GM19463 (cell line): ENCODE measurements at regions not wholly inside any gene's neighbourhood (a gene's known extent, or its start where the extent isn't known, plus 50 kb on each side); places are given as distances from the start of the nearest gene placed in this dataset.

Experiments used
- ATAC-seq: cut with Tn5 transposase; IDR thresholded peaks from one replicate; pipeline ENCODE4 v1.9.1; 2021; ENCODE audit warnings: mild to moderate bottlenecking, moderate library complexity; ENCODE audit not compliant: unreplicated experiment

DNA sequence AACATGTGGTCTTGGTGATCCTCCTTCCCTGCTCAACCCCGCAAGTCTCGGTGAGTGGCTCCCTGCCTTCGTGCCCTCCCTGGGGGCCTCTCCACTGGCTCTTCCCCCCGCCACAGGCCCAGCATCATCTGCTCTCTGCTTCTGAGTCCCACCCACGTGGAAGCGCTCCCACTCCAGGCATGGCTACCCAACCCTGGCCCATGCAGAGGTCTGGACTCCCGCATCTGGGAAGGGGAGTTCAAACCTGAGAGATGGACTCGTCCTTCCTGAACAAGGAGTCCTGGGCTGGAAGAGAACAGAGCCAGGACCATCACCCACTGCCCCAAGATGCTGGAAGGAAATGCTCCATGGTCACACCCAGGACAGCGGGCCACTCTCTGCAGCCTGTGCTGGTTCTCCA, 90.8 kb downstream of the DHCR7 start:
- no peak for ATAC-seq

DNA sequence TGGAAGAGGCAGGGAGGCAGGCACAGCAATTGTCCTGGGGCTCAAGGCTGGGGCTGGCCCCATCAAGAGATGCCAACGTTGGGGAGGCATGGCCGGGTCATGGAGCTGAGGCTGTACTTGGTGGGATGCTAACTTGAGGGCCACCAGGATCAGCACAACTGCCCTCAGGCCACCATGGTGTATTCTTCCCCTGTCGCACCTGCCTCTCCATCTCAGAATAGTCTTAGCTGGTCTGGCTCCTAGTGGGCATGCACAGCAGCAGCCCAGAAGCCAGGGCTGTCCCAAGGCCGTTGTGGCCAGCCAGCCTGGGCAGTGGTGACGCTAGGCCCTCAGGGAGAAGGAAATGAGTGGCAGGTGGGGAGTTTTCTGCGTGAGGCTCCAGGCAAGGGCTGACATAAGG, 91.3 kb downstream of the DHCR7 start:
- ATAC-seq = no peak

DNA sequence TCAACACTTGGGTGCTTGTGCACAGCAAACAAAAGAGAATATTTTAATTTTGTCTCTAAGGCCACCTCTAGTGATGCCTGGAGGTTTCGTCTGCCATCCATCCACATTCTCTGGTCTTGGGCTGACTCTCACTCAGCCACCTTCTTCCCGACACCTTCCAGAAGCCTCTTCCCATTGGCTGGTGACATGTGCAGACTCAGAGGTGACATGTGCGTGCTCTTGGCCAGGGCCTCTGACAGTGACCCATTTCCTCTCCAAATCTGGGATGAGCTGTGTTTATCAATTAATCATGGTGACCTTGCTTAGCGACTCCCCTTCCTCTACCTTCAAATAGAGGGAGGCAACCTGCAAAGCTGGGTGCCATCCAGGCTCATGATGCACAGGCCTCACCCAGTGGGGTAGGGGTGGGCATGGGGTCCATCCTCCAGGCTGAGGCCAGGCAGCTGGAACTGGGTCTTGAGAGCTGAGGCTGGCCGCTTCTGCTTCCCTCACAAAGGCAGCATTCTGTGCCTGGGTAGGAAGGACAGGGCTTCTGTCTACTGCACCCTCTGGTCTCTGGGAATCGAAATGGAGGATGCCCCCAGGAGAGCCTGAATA, 91.8 kb downstream of the DHCR7 start:
- ATAC-seq = no peak

DNA sequence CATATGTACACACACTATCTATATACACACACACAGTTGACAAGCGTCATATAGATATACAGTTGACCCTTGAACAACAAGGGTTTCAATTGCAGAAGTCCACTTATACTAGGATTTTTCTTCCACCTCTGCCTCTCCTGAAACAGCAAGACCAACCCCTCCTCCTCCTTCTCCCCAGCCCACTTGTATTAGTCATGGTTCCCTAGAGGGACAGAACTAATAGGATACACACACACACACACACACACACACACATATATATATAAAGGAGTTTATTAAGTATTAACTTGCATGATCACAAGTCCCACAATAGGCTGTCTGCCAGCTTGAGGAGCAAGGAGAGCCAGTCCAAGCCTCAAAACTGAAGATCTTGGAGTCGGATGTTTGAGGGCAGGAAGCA, 92.9 kb downstream of the DHCR7 start:
- ATAC-seq = no peak

DNA sequence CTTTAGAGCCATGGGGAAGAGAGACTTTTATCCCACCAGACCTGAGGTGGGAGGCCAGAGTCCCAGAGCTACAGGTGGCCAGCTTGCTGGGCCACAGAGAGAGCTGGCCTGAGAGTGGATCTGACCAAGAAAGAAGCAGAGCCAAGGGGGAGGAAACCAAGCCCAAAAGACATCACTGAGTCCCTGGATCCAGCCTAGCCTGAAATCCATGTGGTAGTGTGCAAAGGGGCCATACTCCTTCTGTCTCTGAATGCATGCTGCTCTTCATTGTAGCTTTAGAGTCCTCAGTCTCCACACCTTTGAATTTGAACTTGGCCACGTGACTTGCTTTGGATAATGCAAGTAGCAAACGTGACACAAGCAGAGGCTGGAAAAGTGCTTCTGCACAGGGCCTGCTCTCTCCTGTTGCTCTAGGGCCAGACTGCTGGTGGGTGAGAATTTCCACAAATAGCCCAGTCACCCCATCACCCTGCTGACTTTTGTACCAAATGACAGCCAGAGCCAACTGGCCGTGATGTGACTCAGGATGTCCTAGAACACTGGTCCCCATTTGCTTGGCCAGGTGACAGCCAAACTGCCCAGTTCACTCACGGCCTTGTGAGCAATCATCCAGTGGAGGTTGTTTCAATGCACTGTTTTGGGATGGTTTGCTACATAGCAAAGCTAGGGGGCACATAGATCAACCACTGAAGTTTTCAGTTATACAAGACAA, 93.6 kb downstream of the DHCR7 start:
- ATAC-seq = no peak

DNA sequence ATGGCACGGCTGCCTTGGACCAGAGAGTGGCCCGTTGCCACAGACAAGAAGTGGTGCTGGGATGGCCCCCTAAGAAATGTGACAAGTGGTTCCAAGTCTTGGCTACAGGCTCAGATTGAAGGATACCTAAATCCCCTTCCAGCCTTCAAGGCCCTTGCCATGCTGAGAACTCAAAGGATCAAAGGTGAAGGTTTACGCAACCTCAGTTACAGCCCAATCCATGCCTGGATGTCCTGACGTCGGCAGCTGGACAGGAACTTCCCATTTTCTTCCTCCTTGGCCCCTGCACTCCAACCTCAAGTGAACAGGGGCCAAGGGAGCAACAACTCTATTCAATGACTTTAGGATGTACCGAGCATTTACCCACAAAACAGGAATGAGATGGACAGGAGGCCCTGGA, 95.4 kb downstream of the DHCR7 start:
- ATAC-seq = no peak

DNA sequence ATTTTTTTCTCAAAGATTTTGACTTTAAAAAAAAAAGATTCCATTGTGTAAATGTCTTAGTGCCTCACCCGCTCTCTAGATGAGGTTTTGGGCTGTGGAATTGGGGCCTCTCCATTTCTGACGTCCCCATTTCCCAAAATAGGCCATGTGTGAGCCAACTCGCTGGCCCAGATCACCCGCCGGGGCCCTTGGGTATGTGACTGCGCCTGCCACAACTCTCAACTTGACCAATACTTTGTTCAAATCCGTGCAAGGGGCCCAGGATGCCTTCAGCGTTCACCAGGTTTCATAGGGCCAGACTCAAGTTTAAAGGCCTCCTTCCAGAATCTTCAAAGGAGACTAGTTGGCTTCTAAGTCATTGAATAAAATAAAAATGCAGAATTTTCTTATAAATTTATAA, 96.0 kb downstream of the DHCR7 start:
- ATAC-seq = no peak

DNA sequence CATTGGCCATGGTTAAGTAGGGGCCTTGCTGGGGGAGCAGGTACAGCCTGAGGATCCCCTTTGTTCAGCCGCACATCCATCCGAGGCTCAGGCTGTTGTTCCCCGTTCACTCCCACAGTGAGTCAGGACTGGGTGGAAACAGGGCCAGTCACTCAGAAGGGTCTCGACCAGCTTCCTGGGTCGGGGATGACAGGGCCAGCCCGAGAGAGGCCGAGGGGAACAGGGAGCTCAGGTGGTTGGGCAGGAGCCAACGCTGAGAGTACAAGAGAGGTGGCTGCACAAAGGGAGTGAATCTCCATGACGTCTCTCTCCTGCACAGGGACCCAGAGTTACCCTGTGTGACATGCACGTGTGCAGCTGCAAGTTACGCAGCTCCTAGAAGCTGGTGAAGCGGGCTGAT, 97.2 kb upstream of the SHANK2 start:
- ATAC-seq = no peak

DNA sequence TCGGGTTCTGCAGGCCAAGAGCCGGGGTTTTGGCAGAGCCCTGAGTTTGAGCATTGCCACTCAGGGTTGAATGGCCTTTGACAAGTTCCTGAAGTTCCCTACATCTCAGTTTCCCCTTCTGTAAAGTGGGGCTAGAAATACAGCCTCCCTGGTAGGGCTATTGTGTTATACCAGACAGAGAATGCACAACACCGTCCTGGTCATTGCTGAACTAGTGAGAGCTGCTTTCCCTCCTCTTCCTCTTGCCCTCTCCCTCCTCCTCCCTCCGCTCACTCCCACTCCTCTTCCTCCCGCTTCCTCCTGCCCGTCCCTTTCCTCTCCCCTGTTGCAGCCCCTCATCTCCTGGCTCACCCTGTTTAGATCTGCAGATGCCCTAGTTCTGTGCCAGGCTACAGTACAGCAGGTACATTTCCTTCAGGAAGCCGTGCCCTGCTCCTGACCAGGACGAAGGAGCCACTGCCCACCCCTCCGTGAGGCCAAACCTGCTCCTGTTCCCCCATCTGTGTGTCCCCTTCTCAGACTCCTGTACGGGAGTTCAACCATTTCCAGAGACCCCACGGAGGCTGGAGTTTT, 91.5 kb upstream of the SHANK2 start:
- no peak for ATAC-seq

DNA sequence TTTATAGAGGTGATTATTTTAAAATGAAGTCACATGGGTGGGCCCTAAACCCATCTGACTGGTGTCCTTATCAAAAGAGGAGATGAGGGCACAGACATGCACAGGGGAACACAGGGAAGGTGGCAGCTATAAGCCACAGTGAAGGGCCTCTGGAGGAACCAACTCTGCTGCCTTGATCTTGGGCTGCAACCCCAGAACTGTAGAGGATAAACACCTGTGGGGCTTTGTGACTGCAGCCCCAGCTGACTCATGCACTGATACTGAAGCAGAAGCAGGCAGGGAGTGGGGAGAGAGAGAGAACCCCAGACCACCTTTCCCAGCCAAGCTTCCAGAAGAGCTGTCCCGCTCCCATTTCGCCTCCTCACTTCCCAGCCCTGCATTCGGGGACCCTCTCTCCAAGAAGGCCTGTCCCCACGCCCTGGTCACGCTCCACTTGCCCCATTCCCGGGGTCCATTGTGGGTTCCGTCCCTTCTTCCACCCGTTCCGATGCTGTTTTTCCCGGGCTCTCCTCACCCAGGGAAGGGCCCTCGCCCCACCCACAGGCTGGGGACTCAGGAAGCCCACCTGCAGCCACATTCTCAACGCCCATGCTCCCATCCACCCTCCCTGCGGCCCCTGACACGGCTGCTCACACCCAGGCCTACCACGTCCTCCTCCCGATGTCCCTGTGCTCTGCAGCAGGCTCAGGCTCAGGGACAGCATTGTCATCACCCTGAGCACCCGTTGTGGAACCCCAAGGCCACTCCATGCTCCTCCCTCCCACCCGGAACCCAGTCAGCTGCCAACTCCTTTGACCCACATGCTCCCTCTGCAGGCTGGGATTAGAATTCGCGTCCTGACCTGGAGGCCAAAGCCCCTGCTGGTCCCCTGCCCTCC, 90.8 kb upstream of the SHANK2 start:
- no peak for ATAC-seq

DNA sequence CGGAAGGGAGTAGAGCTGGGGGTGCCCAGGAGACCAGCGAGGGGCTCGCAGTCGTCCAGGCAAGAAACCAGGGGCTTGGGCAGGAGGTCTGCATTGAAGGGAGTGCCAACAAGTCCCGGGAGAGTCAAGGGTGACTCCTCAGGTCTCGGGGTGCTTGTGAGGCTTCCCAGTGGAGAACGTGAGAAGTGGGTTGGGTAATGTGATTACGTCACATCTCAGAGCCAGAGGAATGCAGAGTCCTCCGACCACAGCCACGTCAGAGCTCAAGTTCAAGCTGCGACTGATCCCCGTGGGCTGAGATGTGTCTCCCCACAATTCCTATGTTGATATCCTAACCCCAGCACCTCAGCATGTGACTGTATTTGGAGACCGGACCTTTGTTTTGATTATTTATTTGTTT, 89.7 kb upstream of the SHANK2 start:
- no peak for ATAC-seq

DNA sequence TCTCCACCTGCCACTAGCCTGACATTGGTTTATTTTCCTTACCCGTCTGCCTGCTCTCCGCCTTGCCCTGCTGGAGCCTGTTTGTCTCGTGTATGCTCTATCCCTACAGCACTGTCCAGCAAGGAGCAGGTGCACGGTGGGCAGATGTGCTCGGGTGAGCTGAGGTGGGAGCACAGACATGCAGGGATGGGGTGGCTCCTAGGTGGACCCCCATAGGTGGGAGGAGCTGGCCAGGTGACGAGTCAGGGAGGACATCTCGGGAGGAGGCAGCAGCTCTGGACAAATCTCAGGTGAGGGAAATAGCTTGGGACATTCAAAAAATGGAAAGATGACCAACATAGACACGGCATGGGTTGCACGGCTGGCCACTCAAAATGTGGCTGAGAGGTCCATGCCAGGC, 89.2 kb upstream of the SHANK2 start:
- ATAC-seq = no peak

DNA sequence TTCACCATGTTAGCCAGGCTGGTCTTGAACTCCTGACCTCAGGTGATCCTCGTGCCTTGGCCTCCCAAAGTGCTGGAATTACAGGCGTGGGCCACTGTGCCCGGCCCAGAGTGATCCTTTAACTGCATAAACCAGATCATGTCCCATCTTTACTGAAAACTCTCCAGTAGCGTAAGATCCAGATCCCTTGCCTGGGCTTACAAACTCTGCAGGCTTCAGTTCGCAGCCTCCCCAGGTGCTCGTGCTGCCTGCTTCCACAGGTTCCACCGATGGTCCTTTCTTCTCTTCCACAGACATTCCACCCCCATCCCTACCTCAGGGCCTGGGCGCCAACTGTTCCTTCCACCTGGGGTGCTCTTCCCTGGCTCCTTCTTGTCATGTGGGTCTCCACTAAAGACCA, 88.8 kb upstream of the SHANK2 start:
- ATAC-seq = no peak

DNA sequence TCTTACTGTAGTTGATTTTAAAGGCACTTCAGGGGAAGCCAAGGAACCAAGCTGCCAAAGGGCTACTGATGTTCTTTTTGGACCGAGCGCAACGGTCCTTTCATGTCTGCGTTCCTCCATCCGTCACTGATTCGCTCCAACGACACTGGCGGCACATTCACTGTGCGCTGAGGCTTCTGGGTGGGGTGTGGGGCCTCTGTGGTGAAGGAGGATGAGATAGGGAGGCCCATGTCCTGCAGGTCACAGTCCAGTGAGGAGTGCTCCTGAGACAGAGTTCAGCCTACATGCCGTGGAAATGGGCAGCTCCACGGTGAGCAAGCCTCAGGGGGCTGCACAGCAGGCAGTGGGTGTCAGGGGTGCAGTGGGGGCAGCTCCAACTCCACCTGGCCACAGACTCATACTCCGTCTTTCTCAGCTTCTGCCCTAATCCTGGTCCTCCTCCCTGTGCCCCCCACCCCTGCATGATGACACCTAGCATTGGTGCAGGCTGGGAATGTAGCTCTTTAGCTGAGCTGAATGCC, 87.8 kb upstream of the SHANK2 start:
- ATAC-seq = no peak

DNA sequence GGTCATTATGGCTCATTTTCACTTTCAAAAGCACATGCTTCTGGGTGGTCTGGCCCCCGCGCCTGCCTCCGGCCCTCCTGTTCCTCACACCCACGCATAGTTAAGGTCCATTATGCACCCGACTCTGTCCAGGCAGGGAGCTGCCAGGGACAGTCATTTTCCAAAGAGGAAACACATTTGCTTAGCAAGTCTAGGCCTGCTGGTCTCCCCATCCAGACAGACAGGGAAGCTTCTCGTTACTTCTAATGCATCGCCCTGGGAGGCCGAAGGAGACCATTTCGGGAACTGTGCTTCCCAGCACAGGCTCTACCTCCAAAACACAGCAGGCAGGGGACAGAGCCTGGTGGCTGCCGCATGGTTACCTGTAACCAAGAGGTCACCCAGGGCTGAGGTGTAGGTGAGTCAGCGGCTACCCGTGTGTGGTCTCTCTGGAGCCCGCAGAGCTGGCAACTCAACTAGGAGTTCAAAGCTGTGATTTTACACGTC, 87.1 kb upstream of the SHANK2 start:
- no peak for ATAC-seq

DNA sequence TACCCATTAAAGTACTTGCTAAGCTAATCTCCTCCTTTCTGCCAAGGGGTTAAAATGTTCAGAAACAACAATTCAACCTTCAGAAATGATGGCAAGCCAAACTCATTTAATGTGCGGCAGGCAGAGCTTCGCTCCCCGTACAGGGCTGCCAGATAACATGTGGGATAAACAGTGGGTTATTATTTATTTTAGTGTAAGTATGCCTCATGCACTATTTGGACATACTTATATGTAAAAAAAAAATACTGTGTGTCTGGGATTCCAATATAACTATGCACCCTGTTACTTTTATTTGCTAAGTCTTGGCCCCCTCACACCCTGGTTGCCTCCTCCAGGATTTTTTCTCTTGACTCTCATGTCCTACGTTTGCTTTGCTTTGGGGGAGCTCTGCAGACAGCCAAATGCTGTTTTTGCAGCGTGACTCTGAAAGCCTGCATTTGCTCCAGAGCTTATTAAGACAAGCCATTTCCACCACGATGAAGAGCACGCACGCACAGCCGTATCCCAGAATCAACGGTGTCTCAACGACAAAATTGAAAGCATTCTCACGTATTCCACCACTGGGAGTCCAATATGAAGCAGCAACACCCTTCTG, 86.5 kb upstream of the SHANK2 start:
- no peak for ATAC-seq

DNA sequence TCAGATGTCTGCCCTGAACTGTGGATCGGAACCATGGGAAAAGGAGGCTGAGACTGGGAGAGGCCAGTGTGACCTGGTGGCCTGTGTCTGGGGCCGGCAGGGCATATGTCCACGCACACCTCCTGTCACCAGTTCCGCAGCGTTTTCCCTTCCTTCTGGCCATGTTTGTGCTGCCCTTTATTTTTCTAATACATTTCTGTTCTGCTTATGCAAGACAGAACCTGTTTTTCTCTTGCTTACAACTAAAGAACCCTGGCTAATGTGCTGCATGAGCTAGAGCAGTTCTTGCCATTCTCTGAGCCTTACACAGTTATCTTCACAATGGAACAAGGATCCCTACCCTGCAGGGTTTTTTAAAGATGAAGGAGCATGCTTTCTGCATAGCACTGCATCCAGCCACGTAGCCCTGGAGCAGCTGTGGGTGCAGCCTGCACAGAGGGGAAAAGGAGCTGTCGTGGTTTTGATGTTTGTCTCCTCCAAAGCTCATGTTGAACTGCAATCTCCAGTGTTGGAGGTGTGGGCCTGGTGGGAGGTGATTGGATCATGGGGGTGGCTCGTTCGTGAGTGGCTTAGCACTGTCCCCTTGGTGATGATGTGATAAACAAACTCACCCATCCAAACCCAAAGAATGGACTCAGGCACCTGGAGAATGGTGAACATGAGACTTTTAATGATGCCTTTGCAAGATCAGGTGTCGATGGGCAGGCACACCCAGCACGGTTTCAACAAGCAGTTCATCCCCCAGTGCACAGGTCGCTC, 84.8 kb upstream of the SHANK2 start:
- ATAC-seq = no peak

DNA sequence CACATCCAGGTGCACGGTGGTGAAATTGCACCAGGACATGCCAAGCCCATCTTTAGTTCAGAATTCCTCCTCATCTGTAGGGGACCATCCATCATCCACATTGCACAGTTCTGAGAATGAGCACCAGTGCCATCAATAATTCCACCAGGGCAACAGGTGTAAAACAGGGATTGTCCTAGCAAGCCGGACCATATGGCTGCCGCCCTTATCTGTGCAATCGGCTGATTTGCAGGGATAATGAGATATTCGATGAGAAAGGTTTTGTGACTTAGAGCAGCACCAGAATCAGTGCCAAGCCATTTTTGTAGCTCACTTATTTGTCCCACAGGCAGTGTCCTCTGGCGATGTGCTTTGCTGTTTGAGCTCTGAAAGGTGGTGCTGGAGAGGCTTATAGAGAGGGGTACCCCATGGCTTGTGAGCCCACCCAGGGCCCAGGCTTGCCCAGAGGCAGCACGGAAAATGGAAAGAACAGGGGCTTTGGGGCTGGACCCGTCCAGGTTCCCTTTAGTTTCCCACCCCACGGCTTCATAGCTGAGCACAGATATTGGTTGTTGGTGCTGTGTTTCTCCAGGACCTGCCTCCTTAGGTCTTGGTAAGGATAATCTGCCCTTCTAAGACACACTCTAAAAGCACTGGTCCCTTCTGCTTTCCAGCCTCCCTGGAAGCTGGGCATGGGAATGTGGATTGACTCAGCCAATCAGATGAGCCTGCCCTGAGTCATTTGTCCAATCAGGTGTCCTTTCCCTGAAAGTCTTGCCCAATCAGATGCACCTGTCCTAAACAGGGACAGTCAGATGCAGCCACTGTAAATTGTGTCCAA, 84.0 kb upstream of the SHANK2 start:
- ATAC-seq = no peak

DNA sequence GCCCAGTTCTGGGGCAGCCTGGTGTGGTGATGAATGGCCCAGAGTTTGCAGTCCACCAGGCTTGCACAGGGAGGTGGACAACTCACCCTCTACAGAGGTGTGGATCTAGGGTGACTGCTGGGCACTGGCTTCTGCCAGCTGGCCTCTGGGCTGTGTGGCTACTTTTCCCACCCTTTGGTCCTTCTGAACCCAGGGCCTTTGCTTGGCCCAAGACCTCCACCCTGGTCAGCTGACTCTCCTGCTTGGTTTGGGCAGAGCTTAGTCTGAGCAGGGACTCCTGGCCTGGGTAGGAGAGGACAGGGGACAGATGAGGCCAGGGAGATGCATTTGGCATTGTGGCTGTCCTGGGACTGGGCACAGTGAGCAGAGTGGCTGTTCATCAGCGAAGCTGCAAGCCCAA, 83.0 kb upstream of the SHANK2 start:
- ATAC-seq = no peak
